Prostate gland (tissue), 2 donors: ENCODE measurements at regions not wholly inside any gene's neighbourhood (a gene's known extent, or its start where the extent isn't known, plus 50 kb on each side); places are given as distances from the start of the nearest gene placed in this dataset.

Experiments used
- CTCF ChIP-seq, 4 experiments: fragments of 200-600 bp in 2 of 4; fragments of 450-650 bp in 2 of 4; sonication (generic) in 2 of 4; IDR thresholded peaks; 1 replicate in 3 of 4; 2 replicates in 1 of 4; pipeline ENCODE4 v1.5.1; 2016 to 2019; ENCODE audit warnings: antibody characterized with exemption in 4 of 4, mild to moderate bottlenecking in 2 of 4, moderate library complexity in 2 of 4
- POLR2A ChIP-seq: fragments of 450-650 bp; IDR thresholded peaks from one replicate; pipeline ENCODE4 v1.6.1; 2016; ENCODE audit warnings: antibody characterized with exemption, mild to moderate bottlenecking
- POLR2AphosphoS5 ChIP-seq: sonication (generic); formaldehyde crosslinking; IDR thresholded peaks from one replicate; pipeline ENCODE4 v1.6.1; 2017; ENCODE audit warnings: antibody characterized with exemption

- TF ChIP-seq POLR2AphosphoS5 = no peak
- TF ChIP-seq POLR2A = no peak
- no peak for TF ChIP-seq CTCF (IDR thresholded peaks at IDR 0.05)
These were observed 465.6 kb upstream of the KIF2A start for GRCh38 chr5:61840361-61840760.
